Right ventricle myocardium inferior (tissue), 1 donor: ENCODE measurements at regions not wholly inside any gene's neighbourhood (a gene's known extent, or its start where the extent isn't known, plus 50 kb on each side); places are given as distances from the start of the nearest gene placed in this dataset.
"Not testable (repeated sequence)": the region's sequence is repeated elsewhere in the genome, so short reads cannot be mapped to it uniquely, and the experiment has no call there.

Experiments
- ATAC-seq: fragments of 200-7000 bp; cut with Tn5 transposase; one replicate; pipeline ENCODE4 v1.9.1; 2020; ENCODE audit warnings: mild to moderate bottlenecking, moderate library complexity
- DNase-seq: peaks from one replicate; pipeline ENCODE4 v3.0.0; 2021; ENCODE audit errors: missing footprints
- intact Hi-C: fragments of 100-400 bp; cut with DNase I; formaldehyde crosslinking; loops from one replicate; pipeline ENCODE4 v1.11.0; 2022
- donor health status: DM: no; HTN: yes; CAD: no; lungs with severe emphysema.

DNA sequence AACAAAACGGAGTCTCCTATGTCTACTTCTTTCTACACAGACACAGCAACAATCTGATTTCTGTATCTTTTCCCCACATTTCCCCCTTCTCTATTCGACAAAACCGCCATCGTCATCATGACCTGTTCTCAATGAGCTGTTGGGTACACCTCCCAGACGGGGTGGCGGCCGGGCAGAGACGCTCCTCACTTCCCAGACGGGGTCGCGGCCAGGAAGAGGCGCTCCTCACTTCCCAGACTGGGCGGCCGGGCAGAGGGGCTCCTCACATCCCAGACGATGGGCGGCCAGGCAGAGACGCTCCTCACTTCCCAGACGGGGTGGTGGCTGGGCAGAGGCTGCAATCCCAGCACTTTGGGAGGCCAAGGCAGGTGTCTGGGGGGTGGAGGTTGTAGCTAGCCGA, 158.2 kb upstream of the MYRIP start:
- intact Hi-C loops, DNase-seq, ATAC-seq: not testable (repeated sequence)

DNA sequence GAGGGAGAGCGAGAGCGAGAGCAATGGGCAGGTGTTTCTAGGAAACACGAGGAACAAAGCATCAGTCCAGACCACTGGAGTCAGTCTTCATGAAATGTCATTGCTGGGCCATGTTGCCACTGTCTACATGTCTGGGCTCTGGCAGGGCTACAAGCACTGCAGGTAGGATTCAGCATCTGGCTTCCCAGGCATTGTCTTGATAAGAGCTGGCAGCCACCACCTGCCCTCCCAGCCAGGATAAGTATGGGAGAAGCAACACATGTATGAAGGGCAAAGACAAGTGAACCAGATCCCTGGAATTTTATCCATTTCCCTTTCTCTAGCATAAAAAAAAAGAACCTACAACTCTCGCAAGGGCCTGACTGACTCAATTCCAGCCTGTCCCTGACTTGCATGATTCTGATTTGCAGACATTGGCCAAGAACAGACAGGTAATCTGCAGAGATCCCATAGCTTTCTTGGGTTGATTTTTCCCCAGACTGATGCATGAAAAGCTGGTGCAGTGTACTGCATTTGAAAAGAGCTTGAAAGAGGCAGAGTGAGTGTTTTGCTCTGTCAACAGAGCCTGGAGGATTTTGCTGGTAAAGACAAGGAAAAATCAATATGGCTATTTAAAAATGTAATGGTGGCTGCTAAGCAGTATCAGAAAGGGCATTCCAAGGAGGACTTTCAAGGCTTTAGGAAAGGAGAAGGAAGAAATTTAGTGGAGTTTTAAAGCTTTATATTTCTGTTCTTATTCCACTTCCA, 157.2 kb upstream of the MYRIP start:
- intact Hi-C loops: no loop called here
- DNase-seq (no peak), ATAC-seq (no peak)

DNA sequence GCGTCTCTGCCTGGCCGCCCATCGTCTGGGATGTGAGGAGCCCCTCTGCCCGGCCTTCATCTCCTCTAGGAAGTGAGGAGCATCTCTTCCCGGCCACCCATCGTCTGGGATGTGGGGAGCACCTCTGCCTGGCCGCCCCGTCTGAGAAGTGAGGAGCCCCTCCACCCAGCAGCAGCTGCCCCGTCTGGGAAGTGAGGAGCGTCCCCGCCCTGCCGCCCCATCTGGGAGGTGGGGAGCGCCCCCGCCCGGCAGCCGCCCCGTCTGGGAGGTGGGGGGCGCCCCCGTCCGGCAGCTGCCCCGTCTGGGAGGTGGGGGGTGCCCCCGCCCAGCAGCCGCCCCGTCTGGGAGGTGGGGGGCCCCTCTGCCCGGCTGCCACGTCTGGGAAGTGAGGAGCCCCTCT, 153.7 kb upstream of the MYRIP start:
- intact Hi-C loops, DNase-seq: not testable (repeated sequence)

DNA sequence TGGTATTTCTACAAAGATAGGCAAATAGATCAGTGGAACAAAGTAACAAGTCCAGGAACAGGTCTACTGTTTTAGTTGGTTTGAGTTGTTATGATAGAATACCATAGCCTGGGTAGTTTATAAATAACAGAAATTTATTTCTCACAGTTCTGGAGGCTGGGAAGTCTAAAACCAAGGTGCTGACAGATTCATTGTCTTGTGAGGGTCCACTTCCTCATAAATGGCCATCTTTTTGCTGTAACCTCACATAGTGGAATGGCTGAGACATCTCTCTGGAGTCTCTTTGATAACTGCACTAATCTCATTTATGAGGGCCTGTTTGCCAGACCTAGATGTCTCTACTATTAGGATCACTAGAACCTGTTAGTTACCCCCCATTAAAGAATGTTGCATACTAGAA, 152.3 kb upstream of the MYRIP start:
- DNase-seq: no peak
- intact Hi-C loops: no loop called here
- no peak for ATAC-seq

More for the DNA sequence above, 153.7 kb upstream of the MYRIP start:
- not testable (repeated sequence) for ATAC-seq

DNA sequence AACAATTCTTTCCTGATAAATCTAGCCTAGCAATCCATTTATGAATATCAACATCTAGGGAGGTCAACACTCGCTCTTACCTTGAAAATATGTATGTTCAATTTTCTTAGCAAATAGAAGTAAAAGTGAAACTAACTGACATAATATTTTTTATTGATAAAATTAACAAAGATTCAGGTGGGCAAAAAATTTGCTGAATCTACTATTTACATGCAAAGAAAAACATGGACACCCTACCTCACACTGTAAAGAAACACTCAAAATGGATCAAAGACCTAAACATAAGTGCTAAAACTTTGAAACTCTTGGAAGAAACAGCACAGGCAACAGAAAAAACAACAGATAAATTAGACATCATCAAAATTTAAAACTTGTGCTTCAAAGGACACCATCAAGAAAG, 151.6 kb upstream of the MYRIP start:
- ATAC-seq: no peak
- intact Hi-C loops: no loop called here
- no peak for DNase-seq

DNA sequence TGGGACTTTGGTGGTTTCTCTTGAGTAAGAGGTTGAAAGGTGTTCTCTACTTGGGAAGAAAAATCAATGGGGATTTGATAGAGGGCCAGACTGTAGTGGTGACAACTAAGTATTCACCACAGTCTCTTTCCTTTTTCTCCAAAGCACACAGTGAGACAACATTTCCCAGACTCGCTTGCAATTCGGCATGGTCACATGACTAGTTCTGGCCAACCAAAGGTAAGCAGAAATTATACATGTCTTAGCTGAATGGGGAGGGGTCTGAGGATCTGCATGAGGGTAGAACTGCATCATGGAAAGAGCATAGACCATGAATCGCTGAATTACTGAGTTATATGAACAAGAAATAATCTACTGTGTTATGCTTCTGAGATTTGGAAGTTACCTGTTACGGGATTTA, 144.5 kb upstream of the MYRIP start:
- no peak for ATAC-seq

DNA sequence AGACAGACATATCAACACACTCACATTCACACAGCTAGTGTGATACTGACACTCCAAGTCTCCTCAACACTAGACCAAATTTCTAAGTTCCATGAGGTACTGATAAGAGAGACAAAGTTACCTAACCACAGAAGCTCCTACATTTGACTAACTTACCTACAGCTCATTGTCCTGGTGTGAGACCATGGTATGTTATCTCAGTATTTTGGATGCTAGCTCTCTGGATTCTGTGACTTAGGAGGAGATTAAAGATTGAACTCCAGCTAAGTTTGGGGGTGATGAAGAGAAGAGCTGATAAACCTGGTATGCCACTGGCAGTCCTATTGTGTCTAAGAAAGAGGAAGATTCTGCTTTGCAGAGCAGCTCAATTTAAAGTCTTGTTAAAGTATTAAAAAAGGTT, 144.0 kb upstream of the MYRIP start:
- ATAC-seq: no peak
- no peak for DNase-seq
- intact Hi-C loops: no loop called here

More for the DNA sequence above, 144.5 kb upstream of the MYRIP start:
- intact Hi-C loops: no loop called here
- DNase-seq: no peak

DNA sequence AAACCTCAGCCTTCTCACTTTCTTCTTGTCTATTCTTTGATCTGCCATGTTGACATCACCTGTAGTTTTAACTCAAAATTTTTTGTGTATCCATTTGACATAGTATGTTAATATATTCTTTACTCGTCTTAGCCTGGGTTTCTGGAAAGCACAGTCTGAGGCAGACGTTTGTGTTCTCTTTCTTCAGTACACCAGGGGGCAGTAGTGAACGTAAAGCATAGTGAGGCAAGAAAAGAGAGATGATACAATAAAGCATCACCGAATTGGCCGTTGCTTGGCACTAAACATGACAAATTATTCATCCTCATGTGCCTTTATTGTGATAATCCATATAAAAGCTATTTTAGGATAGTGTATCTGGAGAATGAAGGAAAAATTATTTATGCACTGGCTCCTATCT, 141.0 kb upstream of the MYRIP start:
- ATAC-seq (no peak), DNase-seq (no peak)
- intact Hi-C loops: no loop called here

DNA sequence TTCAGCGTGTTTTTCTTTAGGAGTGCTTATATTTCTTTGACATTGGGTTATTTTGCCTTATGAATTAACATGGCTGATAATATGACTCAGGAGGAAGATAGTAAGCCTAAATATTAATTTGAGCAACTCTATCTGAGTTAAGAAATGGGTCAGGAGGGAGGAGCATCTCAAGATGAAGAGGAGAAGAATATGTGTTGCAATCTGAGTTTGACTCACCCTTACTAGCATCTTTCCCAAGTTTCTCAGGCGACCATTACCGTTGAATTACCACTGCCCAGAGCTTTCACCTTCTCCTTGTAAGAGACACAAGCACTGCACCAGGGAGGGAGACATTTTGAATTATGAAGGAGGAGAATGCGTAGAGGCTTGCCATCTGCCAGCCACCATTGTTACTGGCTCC, 138.3 kb upstream of the MYRIP start:
- intact Hi-C loops: no loop called here
- no peak for ATAC-seq
- DNase-seq: no peak

DNA sequence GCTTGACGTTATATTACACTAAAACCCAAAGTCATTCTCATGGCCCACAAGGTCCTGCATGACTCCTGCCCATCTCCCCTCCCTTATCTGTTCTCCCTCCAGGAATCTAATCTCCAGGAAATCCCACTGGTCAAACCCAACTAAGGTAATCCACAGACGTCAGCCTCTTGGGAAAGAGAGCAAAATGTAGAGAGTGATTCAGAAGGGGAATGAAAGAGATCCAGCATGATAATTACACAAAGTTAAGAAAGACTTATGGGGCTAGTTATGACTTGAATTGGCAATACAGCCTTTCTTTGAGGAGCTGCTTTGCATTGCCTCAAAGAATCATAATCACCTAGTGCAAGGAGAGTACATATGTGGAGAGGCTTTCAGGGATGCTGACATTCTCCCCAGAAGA, 137.8 kb upstream of the MYRIP start:
- ATAC-seq: no peak
- intact Hi-C loops: no loop called here

DNA sequence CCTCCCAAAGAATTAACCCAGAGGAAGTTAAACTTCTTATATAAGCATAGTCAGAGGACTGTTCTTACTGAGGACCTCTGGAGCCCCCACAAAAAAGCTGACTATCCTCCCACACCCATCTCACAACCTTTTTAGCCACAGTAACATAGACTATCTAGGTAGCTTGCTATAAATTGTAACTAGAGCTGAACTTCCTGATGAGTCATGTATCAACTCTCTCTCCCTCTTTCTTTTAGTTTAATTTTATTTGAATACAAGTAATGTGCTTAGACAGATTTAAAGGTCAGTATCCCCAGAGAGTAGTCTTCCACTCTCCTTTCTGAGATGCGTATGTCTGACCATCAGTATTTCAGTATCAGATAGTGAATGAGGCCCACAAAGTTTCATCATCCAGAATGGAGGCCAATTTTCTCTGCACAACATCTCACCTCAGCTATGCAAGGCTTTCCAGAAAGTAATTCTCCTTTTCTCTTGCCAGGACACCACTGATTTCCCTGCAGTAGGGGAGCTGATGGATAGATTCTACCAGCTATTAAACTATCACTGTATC, 104.0 kb upstream of the MYRIP start:
- intact Hi-C loops: loop anchor here (5.0 kb wide), 1 partner anchor 472 kb away; no protein-coding TSS in a partner anchor
- no peak for DNase-seq
- no peak for ATAC-seq

More for the DNA sequence above, 137.8 kb upstream of the MYRIP start:
- DNase-seq: no peak

DNA sequence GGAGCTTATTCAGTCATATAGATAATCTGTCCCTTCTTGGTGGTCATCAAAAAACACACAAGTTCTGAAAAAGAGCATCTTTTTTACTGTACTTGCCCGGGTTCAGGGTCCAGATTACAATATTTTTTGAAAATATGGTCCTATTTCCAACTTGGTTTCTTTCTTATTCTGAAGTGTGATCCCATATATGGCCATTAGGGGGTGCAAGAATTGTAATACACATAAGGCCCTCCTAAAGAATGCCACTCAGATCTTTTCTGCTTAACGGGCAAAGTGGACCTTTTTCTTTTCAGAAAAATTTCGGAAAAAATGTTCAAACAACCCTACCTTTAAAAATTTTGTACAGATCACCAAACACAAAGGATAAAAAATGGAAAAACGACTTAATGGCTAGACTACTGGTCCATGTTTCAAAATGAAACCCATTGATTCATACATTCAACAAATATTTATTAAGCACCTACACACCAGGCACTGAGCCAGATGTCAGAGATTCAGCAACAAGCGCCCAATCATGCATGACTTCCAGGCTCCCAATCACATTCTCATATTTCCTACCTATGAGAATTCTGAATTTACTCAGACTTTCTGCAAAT, 102.0 kb upstream of the MYRIP start:
- DNase-seq (no peak), ATAC-seq (no peak)
- intact Hi-C loops: loop anchor here (5.0 kb wide), 1 partner anchor 470 kb away; no protein-coding TSS in a partner anchor

DNA sequence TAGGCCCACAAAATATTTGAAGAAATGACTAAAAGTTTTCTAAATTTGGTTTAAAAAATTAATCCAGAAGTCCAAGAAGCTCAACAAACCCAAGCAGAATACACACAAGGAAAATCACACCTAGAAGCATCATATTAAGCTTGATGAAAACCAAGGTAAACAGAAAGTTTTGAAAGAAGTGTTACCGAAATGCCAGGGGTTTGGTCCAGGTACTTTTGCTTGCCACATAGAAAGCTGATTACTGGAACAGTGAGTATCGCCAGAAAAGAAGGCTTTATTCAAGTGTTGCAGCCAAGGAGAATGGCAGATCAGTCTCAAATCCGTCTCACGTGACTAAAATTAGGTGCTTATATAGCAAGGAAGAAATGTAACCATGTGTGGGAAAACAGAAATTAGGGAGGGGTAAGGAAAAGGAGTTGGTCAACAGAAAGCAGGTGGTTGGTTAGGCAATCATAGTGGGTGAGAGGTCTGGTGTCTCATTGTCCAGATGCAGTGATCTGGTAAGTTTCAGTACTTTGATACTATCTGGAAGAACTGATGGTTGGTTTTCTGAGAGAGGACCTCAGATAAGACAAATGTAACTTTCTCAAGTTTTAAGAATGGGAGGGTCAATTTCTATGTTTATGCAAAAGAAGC, 96.9 kb upstream of the MYRIP start:
- intact Hi-C loops: no loop called here
- ATAC-seq: no peak
- no peak for DNase-seq

DNA sequence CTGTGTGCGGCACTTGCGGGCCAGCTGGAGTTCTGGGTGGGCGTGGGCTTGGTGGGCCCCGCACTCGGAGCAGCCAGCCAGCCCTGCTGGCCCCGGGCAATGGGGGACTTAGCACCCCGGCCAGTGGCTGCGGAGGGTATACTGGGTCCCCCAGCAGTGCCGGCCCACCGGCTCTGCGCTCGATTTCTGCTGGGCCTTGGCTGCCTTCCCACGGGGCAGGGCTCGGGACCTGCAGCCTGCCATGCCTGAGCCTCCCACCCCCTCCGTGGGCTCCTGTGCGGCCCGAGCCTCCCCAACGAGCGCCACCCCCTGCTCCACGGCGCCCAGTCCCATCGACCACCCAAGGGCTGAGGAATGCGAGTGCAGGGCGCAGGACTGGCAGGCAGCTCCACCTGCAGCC, 96.1 kb upstream of the MYRIP start:
- DNase-seq, intact Hi-C loops, ATAC-seq: not testable (repeated sequence)

DNA sequence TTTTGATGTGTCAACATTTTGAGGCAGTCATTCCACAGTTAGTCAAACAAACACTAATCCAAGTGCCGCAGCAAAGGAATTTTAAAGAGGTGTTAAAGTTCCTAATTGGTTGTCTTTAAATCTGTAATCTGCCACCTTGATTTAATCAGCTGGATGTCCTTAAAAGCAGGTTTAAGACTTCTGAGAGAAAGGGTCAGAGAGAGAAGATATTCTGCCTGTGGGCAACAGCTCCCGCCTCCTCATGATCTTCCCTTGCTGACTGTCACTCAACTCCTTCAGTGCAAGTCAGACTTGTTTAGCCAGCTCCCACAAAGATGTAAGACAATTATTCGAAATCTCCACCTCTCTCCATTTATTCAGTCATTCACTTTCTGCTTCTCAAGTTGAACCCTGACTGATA, 92.6 kb upstream of the MYRIP start:
- no peak for ATAC-seq
- intact Hi-C loops: no loop called here
- no peak for DNase-seq

DNA sequence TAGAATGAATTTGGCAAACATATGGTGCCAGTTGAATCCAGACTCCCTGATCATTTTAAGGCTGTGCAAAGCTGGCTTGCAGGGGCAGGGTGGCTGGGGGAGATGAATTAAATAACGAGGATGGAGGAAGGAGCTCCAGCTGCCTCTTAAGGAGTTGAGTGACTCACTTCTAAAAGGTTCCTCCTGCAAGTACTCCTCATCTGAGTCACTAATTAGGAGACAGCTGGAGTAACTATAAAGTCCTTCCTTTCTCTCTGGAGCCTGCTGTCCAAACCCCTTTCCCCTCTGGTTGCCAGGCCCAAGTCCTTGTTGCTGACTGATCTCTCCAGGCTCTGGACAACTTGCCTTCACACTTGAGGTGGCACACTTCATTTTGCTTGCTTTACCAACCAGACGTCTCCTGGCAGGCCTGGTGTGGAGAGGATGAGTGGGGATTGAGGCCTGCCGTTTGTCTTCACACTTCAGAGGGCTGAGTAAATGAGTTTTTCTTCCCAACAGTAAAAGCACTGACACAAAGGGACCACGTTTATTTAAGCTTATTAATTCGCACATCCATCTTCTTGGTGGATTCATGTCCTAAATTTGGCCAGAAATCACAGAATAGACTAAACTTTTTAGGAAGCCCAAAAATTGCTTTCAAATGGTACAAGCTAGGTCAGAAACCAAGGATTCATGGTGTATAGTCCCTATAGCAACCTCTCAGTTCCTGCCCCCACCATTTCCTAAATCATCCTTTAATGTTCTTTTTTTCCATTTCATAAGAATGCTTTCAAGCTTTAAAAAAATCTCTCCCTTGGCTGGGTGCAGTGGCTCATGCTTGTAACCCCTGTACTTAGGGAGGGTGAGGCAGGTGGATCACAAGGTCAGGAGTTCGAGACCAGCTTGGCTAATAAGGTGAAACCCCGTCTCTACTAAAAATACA, 90.5 kb upstream of the MYRIP start:
- no peak for DNase-seq
- no peak for ATAC-seq
- intact Hi-C loops: no loop called here

DNA sequence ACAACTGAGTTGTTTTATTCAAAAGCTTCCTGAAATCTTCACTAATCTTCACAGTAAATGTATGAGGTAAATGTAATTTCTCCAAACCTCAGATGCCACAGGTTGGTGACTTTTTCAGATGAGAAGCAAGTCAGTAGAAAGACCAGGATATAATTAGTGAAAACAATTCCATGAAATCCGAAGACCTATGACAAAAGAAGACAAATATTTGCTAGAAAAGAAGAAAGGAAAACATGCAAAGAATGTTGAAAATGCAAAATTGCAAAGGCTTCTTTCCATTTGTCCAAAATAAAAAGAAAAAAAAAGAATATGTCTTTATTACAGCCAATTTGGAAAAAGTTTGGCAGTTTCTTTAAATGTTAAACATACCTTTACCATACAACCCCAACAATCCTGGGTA, 88.3 kb upstream of the MYRIP start:
- intact Hi-C loops: loop anchor here (10.0 kb wide), 1 partner anchor 594 kb away; no protein-coding TSS in a partner anchor
- no peak for DNase-seq
- ATAC-seq: no peak

DNA sequence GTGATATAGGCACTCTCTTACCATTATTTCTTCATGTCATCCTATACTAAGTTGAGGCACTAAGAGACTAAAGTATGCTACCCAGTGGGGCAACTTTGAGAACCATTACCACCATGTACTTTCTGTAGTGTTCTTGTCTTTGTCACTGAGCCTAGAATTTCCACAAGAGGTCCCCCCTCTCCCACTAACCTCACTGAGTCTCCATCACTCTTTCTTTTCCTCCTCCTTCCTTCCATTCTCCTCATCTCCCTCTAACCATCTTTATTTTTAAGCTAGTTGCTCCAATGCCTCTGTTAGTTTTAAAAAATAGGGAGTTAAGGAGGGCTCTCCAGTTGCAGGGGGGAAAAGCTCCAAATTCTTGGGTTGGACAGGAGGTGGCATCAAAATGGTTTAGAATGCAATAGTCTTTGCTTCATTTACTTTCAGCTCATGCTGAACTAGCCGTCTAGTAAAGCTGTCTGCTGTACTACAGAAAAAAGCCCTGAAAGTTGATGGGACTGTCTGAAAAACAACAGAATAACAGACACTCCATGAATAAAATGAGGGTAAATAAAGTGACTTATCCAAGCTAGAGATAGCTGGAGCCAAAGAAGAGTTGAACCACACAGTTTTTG, 85.1 kb upstream of the MYRIP start:
- intact Hi-C loops: loop anchor here (10.0 kb wide), 1 partner anchor 590 kb away; no protein-coding TSS in a partner anchor

More for the DNA sequence above, 85.1 kb upstream of the MYRIP start:
- no peak for ATAC-seq
- DNase-seq: no peak
